DND-41 (cell line): ENCODE measurements at regions not wholly inside any gene's neighbourhood (a gene's known extent, or its start where the extent isn't known, plus 50 kb on each side); places are given as distances from the start of the nearest gene placed in this dataset.

Source experiments
- CTCF ChIP-seq: IDR thresholded peaks from 2 replicates; pipeline ENCODE4 v1.5.1; 2012; ENCODE audit warnings: borderline replicate concordance, low read length, moderate library complexity, mild to moderate bottlenecking; ENCODE audit not compliant: poor library complexity, severe bottlenecking; ENCODE audit errors: extremely low read depth
- EZH2 ChIP-seq: IDR thresholded peaks from 3 replicates; pipeline ENCODE4 v1.6.1; 2012; ENCODE audit warnings: borderline replicate concordance, low read depth, mild to moderate bottlenecking, moderate library complexity, low read length, inconsistent platforms; ENCODE audit not compliant: severe bottlenecking

GRCh38 chr10:59512951-59513350 lies 150.6 kb upstream of the FAM13C start:
- TF ChIP-seq CTCF (no peak), EZH2 (no peak)
